ENCODE measurements at regions not wholly inside any gene's neighbourhood (a gene's known extent, or its start where the extent isn't known, plus 50 kb on each side); places are given as distances from the start of the nearest gene placed in this dataset.

DNA sequence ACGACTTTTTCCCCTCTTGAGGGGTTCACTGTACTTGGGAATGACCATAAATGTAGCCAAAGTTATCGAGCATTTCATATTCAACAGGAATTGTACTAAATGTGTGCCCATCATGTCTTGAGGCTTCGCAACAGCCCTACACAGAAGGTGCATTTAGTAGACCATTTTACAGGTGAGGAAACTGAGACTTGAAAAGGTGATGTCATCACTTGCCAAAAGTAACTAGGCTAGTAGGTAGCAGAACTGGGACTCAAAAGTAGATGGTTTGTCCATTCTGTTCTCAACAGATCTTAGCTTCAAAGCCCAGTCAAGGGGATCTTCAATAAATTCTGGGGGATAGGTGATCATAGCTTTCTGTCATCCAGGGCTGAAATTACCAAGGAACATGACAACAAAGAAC, 782.2 kb downstream of the MED13L start:
- TF ChIP-seq CTCF (conservative IDR thresholded peaks at IDR 0.05): no peak
- no peak for TF ChIP-seq ZFX (IDR thresholded peaks at IDR 0.05)

All from C4-2B (cell line).